GM13976 (cell line): ENCODE measurements at regions not wholly inside any gene's neighbourhood (a gene's known extent, or its start where the extent isn't known, plus 50 kb on each side); places are given as distances from the start of the nearest gene placed in this dataset.

Source experiments
- DNase-seq: peaks from one replicate; pipeline ENCODE4 v3.0.0; 2012; ENCODE audit warnings: low spot score
- CTCF ChIP-seq: IDR thresholded peaks from 2 replicates; pipeline ENCODE4 v1.5.1; 2012; ENCODE audit warnings: borderline replicate concordance, mild to moderate bottlenecking; ENCODE audit not compliant: insufficient read depth; ENCODE audit errors: extremely low read depth, missing control alignments, control extremely low read depth
- in situ Hi-C: fragments of 300-500 bp; cut with MboI; formaldehyde crosslinking; loops from one replicate; pipeline ENCODE4 v1.12.0; 2022; ENCODE audit warnings: low sequenced_read_pairs, mixed read lengths, inconsistent platforms; ENCODE audit not compliant: unreplicated experiment

GRCh38 chr21:16742741-16743140 lies 770.1 kb upstream of the CXADR start:
- no peak for TF ChIP-seq CTCF
- no peak for DNase-seq
- in situ Hi-C loops = no loop called here

GRCh38 chr21:16743317-16743716 lies 769.5 kb upstream of the CXADR start:
- TF ChIP-seq CTCF = no peak
- in situ Hi-C loops = no loop called here
- DNase-seq = no peak

GRCh38 chr21:16750926-16751325 lies 761.9 kb upstream of the CXADR start:
- no peak for DNase-seq
- no peak for TF ChIP-seq CTCF
- in situ Hi-C loops = no loop called here

- in situ Hi-C loops = no loop called here
- no peak for DNase-seq
- TF ChIP-seq CTCF = no peak
Observed at GRCh38 chr21:16751695-16752474, 761.0 kb upstream of the CXADR start.

- in situ Hi-C loops = no loop called here
- DNase-seq = no peak
- TF ChIP-seq CTCF = no peak
Observed at GRCh38 chr21:16752475-16752857, 760.4 kb upstream of the CXADR start.

GRCh38 chr21:16755061-16755460 lies 757.8 kb upstream of the CXADR start:
- TF ChIP-seq CTCF = no peak
- DNase-seq = no peak
- in situ Hi-C loops = no loop called here

GRCh38 chr21:16767201-16767600 lies 745.6 kb upstream of the CXADR start:
- no peak for TF ChIP-seq CTCF
- in situ Hi-C loops = no loop called here
- DNase-seq = no peak
